Activated T-helper 1 cell treated with anti-CD3 and anti-CD28 coated beads, Interleukin-2, amount 50 U/mL, for 16 hours (primary cell): ENCODE measurements at regions not wholly inside any gene's neighbourhood (a gene's known extent, or its start where the extent isn't known, plus 50 kb on each side); places are given as distances from the start of the nearest gene placed in this dataset.

Experiments
- DNase-seq, 2 donors: peaks; one replicate each; pipeline ENCODE4 v3.0.0-alpha.2; 2020; ENCODE audit warnings: low read depth in 1 of 2, low spot score in 1 of 2

DNA sequence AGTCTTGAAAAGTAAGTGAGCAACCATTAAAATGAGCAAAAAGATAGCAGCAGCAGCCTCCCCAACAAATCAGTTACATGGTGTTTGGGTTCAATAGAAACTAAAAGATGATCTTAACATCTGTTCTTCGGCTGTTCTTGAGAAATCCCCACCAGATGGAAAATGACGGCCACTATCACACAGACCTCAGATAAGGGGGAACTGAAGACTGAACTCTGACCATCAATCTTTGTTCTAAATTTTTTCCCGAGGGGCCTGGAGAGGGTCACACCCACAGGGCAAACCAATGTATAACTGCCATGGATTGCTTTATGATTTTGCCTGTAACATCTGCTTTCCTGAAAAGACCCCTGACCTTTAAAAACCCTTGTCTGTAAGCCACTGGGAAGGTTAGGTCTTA, 624.8 kb upstream of the KIRREL3 start:
- DNase-seq: no peak

- DNase-seq: no peak
Observed at GRCh38 chr11:127624306-127624856, 623.8 kb upstream of the KIRREL3 start.

DNA sequence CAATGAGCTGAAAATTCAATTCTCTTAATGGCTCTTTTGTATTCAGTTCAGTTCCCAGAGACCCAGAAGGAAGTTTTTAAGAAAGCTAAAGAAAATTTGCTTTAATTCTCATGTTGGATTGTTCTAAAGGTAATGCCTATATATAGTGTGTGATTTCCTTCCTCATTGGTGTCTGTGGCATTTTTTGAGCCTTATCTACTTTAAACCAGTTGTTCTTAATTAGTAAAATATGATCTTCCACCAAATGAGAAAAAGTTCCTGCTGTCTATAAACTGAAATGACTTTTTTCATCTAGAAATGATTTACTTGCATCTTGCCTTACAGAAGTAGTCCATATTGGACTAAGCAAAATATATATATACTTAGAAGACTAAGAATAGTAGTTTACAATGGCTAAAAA, 622.1 kb upstream of the KIRREL3 start:
- DNase-seq: no peak

DNA sequence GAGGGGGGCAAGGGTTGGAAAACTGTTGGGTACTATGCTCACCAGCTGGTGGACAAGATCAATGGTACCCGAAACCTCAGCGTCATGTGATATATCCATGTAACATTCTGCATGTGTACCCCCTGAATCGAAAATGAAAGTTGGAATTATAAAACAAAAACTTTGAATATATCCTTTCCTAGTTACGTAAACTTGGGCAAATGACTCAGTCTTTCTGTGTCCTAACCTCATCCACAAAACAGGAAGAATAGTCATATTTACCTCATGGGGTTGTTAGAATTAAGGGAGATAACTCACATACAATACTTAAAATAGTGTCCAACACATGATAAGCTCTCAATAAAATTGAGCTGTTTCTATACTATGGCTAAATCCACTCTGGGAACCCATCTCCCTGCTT, 620.1 kb upstream of the KIRREL3 start:
- no peak for DNase-seq

GRCh38 chr11:127619946-127620345, 619.4 kb upstream of the KIRREL3 start:
- DNase-seq: no peak

GRCh38 chr11:127618721-127619120, 618.2 kb upstream of the KIRREL3 start:
- no peak for DNase-seq

GRCh38 chr11:127616158-127616557, 615.6 kb upstream of the KIRREL3 start:
- no peak for DNase-seq

DNA sequence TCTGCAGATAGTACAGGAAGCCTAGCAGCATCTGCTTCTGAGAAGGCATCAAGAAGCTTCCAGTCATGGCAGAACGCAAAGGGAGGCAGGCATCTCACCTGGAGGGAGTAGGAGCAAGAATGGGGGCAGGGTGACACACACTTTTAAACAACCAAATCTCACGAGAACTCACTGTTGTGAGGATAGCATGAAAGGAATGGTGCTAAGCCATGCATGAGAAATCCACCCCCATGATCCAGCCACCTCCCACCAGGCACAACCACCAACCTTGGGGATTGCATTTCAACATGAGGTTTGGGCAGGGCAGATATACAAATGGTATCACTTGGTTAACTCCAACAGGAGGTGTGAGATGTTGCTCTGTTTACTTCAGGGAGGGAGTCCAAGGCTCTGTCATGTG, 612.0 kb upstream of the KIRREL3 start:
- no peak for DNase-seq

DNA sequence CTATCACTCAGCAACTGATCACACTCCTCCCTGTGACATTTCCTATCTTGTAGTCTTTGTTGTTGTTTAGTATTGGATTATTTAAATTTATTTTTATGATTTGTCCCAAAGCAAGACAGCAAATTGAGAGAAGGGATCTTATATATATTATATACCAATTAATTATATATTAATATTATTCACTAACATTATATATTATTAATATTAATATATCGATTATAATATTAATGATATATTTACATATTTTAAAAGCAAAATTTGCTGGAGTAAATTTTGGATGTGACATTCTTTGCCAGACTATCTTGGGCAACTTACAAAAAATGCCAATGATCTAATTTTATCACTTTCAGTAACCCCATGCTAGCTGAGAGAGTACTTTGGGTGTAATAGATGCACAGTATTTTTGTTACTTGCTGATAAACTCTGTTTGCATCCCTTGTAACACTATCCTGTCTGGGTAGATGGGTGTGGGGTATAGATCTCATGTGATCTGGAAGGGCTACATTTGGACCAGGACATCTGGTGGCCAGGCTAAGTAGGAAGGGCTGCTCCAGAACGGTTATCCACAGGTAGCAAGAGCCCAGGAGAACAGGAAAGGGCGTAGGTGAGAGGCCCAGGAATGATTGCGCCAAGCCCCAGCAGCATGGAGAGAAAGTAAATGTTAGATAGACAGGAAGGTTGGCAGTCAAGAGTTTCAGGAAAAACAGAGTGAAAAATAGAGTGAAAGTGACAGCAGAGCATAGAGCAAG, 608.6 kb upstream of the KIRREL3 start:
- no peak for DNase-seq

DNA sequence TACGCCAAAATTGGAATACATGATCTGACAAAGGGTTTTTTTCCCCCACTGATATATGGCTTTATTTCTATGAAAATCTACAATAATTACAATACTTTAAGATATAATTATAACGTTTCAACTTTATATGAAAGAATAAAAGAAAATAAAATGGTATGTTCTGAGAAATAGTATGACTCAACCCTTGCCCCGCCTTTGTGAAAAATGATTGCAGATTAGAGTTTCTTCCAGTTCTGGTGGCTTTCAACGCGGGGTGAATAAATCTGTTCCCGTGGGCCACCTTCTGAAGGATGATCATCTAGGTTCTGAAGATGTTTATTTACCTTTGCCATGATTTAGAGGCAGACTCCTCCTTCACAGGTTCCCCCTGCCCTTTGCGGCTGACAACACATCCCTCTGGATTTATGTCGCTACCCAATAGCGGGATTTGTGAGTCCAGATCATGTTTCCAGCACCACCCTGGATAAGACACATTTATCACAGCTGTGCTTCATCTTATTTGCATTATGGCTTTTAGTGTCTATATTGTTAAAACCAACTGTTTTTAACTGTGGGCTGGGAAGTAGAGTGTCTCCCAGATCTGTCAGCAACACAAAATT, 607.0 kb upstream of the KIRREL3 start:
- DNase-seq: no peak

DNA sequence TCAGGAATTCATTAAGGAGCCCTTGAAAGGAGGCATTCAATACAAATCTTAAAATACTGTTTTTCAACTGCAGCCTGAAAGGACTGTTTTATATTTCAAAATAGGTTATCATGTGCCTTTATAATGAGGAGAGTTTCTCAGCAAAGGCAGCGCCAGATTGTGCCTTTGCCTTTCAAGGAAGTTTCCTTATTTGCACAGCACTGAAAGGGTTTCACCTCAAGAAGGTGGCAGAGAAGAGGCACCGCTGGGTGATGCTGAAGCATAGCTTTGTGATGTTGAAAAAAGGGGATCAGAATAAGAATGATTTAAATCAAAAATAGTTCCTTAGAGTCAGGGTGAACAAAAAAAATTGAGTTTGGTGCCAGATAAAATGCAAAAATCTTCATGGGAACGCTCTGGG, 601.0 kb upstream of the KIRREL3 start:
- no peak for DNase-seq

DNA sequence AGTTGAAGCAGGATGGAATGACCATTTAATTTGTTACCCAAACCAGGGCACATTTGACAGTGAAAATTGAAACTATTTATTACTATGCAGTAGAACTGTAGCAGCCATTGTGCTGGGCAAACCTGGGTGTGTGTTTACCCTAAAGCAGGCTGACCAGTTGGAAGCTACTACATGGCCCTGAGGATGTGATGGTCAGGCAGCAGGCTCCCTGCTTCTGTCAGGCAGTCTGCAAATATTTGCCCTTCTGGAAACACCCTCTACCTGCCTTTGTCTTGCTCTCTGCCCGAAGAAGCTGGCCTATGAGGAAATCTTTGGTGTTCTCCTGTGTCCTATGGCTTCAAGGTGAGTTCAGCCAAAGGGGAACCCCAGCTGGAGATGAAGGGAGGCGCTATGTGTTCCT, 600.1 kb upstream of the KIRREL3 start:
- no peak for DNase-seq

DNA sequence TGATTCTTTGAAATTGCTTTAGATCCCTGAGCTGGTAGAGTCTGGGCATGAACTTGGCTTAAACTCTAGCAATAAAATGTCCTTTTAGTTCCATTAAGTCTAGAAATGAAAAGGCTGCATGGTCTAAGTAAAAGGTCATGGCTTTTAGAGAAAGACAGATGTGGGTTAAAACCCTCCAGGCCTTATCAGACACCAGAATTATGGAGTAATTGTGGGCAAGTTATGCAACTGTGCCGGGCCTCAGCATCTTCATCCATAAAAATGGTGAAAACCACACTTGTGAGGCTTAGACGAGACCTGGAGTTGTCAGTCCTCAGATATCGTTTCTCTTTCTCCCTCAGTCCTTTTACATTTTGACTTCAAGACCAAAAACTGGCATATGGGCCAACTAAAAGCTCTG, 597.9 kb upstream of the KIRREL3 start:
- DNase-seq: no peak

GRCh38 chr11:127596433-127596832, 595.9 kb upstream of the KIRREL3 start:
- DNase-seq: no peak

GRCh38 chr11:127592371-127592770, 591.8 kb upstream of the KIRREL3 start:
- DNase-seq: no peak

DNA sequence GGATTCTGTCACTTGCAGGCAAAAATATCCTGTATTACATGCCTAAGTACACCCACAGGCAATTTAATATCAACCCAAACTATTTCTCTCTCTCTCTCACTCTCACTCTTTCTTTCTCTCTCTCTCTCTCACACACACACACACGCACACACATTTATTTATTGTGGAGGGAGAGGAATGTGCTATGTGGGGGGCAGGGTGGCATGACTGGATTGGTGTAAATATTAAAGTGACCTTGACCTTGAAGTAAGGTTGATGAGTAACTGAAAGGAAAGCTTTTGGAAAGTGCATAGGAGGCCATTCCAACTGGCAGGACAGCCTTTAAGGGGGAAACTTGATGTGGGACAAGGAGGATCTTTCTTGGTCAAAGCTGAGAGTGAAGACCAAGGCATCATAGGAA, 589.7 kb upstream of the KIRREL3 start:
- no peak for DNase-seq

DNA sequence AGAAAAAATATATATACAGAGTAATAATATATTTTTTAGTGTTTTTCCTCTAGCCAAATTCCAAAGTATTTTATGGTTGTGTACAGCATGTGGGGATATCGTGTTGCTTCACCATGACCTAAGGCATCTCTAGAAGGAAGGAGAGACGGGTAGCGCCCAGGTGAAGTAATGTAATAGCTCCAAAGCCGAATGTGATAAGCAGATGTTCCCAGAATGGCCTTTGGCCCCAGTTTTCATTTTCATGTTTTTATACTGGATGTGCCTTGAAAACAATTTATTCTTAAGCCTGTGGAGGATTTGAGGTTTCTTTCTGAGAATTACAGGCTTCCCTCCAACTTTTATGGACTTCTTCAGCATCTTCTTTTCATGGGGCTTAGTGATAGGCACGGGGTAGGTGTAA, 587.9 kb upstream of the KIRREL3 start:
- no peak for DNase-seq

GRCh38 chr11:127587511-127587910, 586.9 kb upstream of the KIRREL3 start:
- no peak for DNase-seq

DNA sequence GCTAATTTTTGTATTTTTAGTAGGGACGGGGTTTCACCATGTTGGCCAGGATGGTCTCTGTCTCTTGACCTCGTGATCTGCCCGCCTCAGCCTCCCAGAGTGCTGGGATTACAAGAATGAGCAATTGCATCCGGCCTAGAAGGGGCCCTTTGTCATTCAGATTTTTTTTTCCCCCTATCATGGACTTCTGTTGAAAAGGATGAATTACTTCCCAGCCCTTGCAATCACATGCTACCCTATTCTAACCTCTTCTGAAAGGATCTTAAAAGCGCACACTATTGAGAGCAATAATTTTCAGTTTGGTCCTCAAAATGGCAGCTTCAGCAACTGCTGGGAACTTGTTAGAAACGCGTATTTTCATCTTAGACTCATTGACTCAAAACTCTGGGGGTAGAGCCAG, 575.6 kb upstream of the KIRREL3 start:
- no peak for DNase-seq

DNA sequence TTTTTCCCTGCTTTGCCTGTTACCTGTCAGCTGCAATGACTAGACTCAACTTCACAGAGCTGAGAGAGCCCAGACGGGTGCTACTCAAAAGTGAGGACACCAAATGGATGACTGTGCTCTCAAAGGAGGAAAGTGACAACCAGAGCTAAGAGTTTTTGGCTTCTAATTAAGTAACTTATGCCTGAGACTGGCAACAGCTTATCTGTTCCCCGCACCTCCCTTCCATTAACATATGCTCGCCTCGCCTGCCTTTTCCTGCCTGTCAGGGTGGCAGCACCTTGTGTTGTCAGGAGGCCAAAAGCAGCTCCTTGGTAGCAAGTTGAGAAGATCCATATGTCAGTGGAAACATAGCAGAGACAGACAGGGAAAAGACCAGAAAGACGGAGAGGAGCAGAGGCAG, 573.9 kb upstream of the KIRREL3 start:
- DNase-seq: no peak

DNA sequence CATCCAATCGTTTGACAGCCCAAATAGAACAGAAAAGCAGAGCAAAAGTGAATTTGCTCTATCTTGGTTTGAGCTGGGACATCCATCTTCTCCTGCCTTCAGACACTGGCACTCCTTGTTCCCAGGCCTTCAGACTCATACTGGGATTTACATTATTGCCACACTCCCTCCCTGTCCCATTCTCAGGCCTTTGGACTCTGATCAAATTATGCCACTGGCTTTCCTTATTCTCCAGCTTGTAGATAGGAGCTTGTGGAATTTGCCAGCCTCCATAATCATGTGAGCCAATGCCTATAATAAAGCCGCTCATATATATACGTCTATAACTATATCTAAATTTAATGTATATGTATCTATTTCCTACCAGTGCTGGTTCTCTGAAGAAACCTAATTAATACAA, 568.3 kb upstream of the KIRREL3 start:
- DNase-seq: no peak

DNA sequence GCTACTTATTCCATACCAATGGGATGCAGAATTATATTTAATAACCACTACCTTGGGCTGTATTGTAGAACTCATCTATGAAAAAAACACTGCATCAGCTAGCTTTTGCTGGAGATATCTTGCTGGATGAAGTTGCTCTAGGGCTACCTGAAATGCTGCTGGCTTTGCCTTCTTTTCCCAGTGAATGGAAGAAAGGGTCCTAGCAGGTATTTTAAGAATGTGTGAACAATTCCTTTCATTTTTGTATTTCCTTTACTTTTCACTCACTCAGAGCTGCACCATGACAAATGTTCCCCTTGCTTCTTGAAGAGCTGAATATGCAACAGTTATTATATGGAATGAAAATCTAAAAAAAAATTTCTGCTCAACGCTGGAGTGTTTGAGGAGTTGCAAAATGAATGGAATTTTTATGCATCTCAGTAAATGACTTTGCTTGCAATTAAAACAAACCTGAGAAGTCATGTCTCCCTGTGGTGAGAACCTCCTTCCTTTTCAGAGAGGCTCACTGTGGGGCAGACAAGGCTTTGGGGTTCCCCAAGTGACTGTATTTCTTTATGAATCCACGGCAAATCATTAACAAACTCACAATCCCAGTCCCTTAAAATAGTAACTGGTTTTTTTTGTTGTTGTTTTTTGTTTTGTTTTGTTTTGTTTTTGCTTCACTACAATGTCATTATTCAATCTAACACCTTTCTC, 566.8 kb upstream of the KIRREL3 start:
- DNase-seq: no peak
